Cardiac fibroblast (primary cell): ENCODE measurements at regions not wholly inside any gene's neighbourhood (a gene's known extent, or its start where the extent isn't known, plus 50 kb on each side); places are given as distances from the start of the nearest gene placed in this dataset.
"Not testable (repeated sequence)": the region's sequence is repeated elsewhere in the genome, so short reads cannot be mapped to it uniquely, and the experiment has no call there.

ENCODE experiments used
- DNase-seq, 2 donors: peaks; one replicate each; pipeline versions ENCODE4 v3.0.0 to v3.0.0-alpha.2; 2010; ENCODE audit warnings: low read depth in 2 of 2
- H3K4me3 ChIP-seq, 2 donors: replicated peaks in 1 of 2; 1 replicate in 1 of 2; 2 replicates in 1 of 2; pipeline ENCODE4 v1.5.1; 2011; ENCODE audit warnings: low read depth in 2 of 2, low read length in 2 of 2, mild to moderate bottlenecking in 2 of 2, moderate library complexity in 1 of 2
- TF ChIP-seq, protein P1 (sequence below): IDR thresholded peaks from one replicate; pipeline ENCODE4 v1.5.1; 2011; ENCODE audit warnings: low read depth, mild to moderate bottlenecking, low read length, inconsistent platforms

DNA sequence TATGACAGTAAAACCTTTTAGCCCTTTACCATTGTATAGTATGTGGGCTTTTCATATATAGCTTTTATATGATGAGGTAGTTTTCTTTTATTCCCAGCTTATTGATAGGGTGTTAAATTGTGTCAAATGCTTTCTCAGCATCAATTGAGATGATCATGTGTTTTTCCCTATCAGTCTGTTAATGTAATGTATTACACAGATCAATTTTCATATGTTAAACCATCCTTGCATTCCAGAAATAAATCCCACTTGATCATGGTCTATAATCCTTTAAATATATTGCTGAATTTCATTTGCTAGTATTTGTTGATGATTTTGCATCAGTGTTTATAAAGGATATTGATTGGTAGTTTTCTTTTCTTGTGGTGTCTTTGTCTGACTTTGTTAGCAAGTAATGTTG, 603.9 kb downstream of the TRHDE start:
- no peak for DNase-seq
- no peak overlapping the region for H3K4me3 ChIP-seq
- TF ChIP-seq, protein P1, sequence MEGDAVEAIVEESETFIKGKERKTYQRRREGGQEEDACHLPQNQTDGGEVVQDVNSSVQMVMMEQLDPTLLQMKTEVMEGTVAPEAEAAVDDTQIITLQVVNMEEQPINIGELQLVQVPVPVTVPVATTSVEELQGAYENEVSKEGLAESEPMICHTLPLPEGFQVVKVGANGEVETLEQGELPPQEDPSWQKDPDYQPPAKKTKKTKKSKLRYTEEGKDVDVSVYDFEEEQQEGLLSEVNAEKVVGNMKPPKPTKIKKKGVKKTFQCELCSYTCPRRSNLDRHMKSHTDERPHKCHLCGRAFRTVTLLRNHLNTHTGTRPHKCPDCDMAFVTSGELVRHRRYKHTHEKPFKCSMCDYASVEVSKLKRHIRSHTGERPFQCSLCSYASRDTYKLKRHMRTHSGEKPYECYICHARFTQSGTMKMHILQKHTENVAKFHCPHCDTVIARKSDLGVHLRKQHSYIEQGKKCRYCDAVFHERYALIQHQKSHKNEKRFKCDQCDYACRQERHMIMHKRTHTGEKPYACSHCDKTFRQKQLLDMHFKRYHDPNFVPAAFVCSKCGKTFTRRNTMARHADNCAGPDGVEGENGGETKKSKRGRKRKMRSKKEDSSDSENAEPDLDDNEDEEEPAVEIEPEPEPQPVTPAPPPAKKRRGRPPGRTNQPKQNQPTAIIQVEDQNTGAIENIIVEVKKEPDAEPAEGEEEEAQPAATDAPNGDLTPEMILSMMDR: no peak

DNA sequence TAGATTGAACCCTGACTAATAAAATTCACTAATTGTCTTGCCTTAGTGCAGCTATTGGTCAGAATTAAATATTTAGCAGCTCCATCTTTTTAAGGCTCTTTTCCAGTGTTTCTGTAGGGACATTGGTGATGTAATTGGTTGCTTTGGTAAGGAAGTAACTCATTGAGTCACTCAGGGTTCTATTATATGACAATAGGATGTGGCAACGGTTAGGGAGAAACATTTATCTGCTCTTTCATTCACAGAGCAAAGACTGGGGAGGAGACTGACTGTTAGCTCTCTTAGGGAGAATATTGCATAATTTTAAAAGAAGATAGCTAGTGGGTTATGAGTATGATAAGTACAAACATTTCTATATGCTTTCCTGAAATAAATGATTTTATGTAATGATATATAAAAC, 616.5 kb downstream of the TRHDE start:
- TF ChIP-seq, protein P1: no peak
- DNase-seq: no peak
- H3K4me3 ChIP-seq: no peak overlapping the region

DNA sequence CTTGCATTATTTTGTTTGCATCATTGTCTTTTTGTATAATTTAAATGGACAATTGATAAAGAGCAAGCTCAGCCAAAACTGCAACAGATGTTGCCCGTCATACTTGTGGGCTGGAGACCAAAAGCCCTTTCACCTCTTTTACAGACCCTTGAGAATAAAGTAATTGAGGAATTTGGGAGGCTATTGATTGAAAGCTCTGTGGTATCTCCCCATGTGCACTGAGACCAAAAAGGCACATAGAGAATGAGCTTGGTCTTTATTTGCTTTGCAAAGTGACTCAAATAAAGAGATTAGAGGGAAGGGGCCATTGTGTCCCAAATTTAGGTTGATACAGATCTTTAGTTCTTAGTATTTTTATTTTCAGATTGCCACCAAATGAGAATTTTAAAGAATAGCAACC, 617.6 kb downstream of the TRHDE start:
- TF ChIP-seq, protein P1: no peak
- no peak for DNase-seq
- no peak overlapping the region for H3K4me3 ChIP-seq

DNA sequence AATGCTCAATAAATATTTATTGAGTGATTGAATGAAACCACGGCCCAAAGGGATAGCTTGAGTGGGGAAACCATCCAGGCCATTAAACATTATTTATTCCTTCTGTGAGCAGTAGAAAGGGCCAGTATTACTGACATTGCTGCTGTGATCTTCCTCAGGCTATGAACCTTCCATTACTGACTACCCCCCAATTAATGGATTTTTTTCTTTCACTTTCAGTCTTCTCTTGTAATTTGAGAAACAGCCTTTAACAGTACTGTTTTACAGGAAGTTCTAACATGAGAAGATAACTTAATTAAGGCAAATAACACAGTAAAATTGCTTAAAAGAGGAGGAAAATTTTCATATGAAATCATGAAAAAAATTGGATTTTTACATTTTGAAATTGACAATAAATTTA, 629.5 kb downstream of the TRHDE start:
- TF ChIP-seq, protein P1: no peak
- H3K4me3 ChIP-seq: no peak overlapping the region
- no peak for DNase-seq

DNA sequence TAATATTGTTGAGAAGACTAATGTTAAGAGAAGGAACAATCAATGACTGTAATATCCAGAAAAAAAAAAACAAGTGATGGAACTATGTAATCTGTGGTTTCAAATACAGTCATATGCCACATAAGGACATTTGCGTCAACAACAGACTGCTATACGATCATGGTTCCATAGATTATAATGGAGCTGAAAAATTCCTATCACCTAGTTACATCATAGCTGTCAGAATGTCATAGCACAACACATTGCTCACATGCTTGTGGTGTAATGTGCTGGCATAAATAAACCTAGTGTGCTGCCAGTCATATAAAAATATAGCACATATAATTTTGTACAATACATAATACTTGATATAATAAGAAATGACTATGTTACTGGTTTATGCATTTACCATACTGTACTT, 653.5 kb downstream of the TRHDE start:
- no peak overlapping the region for H3K4me3 ChIP-seq
- TF ChIP-seq, protein P1: no peak
- DNase-seq: no peak

DNA sequence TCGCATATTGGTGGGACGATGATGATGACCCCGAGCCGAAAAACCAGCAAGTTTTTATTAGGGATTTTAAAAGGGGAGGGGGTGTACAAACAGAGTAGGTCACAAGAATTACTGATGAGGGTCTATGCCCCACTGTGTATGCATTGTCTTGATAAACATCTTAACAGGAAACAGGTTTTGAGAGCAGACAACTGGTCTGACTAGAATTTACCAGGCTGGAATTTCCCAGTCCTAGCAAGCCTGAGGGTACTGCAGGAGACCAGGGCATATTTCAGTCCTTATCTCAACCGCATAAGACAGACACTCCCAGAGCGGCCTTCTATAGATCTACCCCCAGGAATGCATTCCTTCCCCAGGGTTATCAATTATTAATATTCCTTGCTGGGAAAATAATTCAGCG, 659.7 kb downstream of the TRHDE start:
- not testable (repeated sequence) for H3K4me3 ChIP-seq, DNase-seq

DNA sequence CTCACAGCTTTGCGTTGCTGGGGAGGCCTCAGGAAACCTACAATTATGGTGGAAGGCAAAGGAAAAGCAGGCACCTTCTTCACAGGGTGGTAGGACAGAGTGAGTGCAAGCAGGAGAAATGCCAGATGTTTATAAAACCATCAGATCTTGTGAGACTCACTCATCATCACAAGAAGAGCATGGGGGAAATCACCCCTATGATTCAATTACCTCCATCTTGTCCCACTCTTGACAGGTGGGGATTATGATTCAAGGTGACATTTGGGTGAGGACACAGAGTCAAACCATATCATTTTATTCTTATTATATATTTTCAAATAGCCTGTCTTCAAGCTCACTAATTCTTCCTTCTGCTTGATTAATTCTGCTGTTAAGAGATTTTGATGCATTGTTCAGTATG, 665.3 kb downstream of the TRHDE start:
- H3K4me3 ChIP-seq: no peak overlapping the region
- no peak for DNase-seq
- TF ChIP-seq, protein P1: no peak

DNA sequence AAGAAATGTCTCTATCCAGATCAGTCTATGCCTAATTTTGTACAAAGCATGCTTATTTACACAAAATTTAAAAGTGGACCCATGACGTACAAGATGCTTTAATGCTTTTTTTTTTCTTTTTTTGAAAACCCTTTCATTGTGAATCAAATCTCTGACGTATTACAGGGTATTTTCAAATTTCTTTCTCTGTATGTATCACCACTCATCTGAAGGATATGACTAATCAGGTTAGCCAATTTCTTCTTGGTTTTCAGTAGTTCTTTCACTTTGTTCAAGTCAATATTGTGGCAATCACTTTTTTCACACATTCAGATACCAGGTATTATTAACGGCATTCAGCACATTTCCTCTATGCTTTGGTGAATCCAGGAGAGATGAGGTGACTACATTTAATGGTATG, 685.3 kb downstream of the TRHDE start:
- TF ChIP-seq, protein P1: no peak
- DNase-seq: no peak
- no peak overlapping the region for H3K4me3 ChIP-seq
